ENCODE measurements at regions not wholly inside any gene's neighbourhood (a gene's known extent, or its start where the extent isn't known, plus 50 kb on each side); places are given as distances from the start of the nearest gene placed in this dataset.

- DNase-seq: no peak
These were observed 53.3 kb upstream of the STT3B start for GRCh38 chr3:31479431-31479830.

- DNase-seq: no peak
These were observed 51.0 kb upstream of the STT3B start for GRCh38 chr3:31481697-31482096.

GRCh38 chr3:31482493-31483200 lies 50.1 kb upstream of the STT3B start:
- no peak for DNase-seq
